Panc1 (cell line): ENCODE measurements at regions not wholly inside any gene's neighbourhood (a gene's known extent, or its start where the extent isn't known, plus 50 kb on each side); places are given as distances from the start of the nearest gene placed in this dataset.

Experiments used
- ATAC-seq: fragments of 200-7000 bp; cut with Tn5 transposase; 2 replicates; pipeline ENCODE4 v1.9.1; 2020; ENCODE audit warnings: mild to moderate bottlenecking, moderate library complexity
- BruUV-seq: library from RNA; stranded (reverse); fragments of 400-500 nt; replicated peaks from 2 replicates; lab custom pipeline; 2021; lab: Mats Ljungman, UMichigan
- CTCF ChIA-PET: fragments of 300-600 bp; sonication (Branson Sonifier 250); formaldehyde crosslinking; loops from one replicate; lab custom pipeline; 2022; ENCODE audit warnings: antibody characterized with exemption; lab: Charles Lee
- POLR2A ChIA-PET: fragments of 300-600 bp; sonication (Branson Sonifier 250); formaldehyde crosslinking; loops from one replicate; lab custom pipeline; 2022; ENCODE audit warnings: antibody characterized with exemption; lab: Charles Lee
- DNase-seq: peaks from one replicate; pipeline ENCODE4 v3.0.0-alpha.2; 2010; ENCODE audit warnings: low read depth, low spot score
- H3K27ac ChIP-seq: 2 replicates; pipeline ENCODE4 v1.5.1; 2011; ENCODE audit warnings: mild to moderate bottlenecking, low read length, inconsistent platforms
- H3K27me3 ChIP-seq: fragments of 200-500 bp; sonication (Bioruptor generic); 2 replicates; pipeline ENCODE4 v1.6.0; 2014; ENCODE audit warnings: low read length, inconsistent platforms; ENCODE audit not compliant: control insufficient read depth, insufficient read depth
- H3K36me3 ChIP-seq: fragments of 200-500 bp; sonication (Bioruptor generic); 2 replicates; pipeline ENCODE4 v1.5.1; 2014; ENCODE audit warnings: inconsistent platforms, mild to moderate bottlenecking, low read length, moderate library complexity; ENCODE audit not compliant: control insufficient read depth, insufficient read depth
- H3K4me1 ChIP-seq: 2 replicates; pipeline ENCODE4 v1.5.1; 2011; ENCODE audit warnings: inconsistent platforms, mild to moderate bottlenecking, low read length, moderate library complexity; ENCODE audit not compliant: control insufficient read depth, insufficient read depth
- H3K4me3 ChIP-seq, 2 experiments: 2 replicates each; pipeline ENCODE4 v1.5.1; 2011 to 2012; ENCODE audit warnings: low read depth in 2 of 2, low read length in 2 of 2, mild to moderate bottlenecking in 2 of 2, inconsistent platforms in 1 of 2, moderate library complexity in 1 of 2
- H3K9me3 ChIP-seq: fragments of 200-500 bp; sonication (Bioruptor generic); 2 replicates; pipeline ENCODE4 v1.5.1; 2014; ENCODE audit warnings: low read depth, mild to moderate bottlenecking, inconsistent platforms, low read length, moderate library complexity; ENCODE audit not compliant: control insufficient read depth, insufficient read depth
- POLR2AphosphoS5 ChIP-seq: IDR thresholded peaks from 2 replicates; pipeline ENCODE4 v1.6.1; 2012; ENCODE audit warnings: mild to moderate bottlenecking, low read depth, low read length, moderate library complexity
- SIN3A ChIP-seq: IDR thresholded peaks from 2 replicates; pipeline ENCODE4 v1.6.1; 2012; ENCODE audit warnings: low read depth, mild to moderate bottlenecking, low read length, moderate library complexity, borderline replicate concordance; ENCODE audit not compliant: insufficient read depth
- TCF7L2 ChIP-seq: IDR thresholded peaks from 2 replicates; pipeline ENCODE4 v1.6.1; 2011; ENCODE audit warnings: mild to moderate bottlenecking, low read depth, low read length, inconsistent platforms
- in situ Hi-C: cut with HindIII; loops from 2 replicates; pipeline ENCODE4 v1.10.0; 2016; ENCODE audit warnings: low sequenced_read_pairs, low pct_unique_long_range_greater_than_20kb
- intact Hi-C: fragments of 100-400 bp; cut with micrococcal nuclease; formaldehyde crosslinking; loops from one replicate; pipeline ENCODE4 v1.10.0; 2022; ENCODE audit not compliant: unreplicated experiment
- TF ChIP-seq, protein P1 (sequence below), 2 experiments: IDR thresholded peaks; 2 replicates each; pipeline ENCODE4 v1.6.1; 2011 to 2012; ENCODE audit warnings: low read depth in 2 of 2, control low read depth in 1 of 2, low read length in 1 of 2, mild to moderate bottlenecking in 1 of 2, moderate library complexity in 1 of 2; ENCODE audit not compliant: insufficient read depth in 1 of 2
- TF ChIP-seq, protein P2 (sequence below): fragments of 450-650 bp; IDR thresholded peaks from 2 replicates; pipeline ENCODE4 v1.5.1; 2017; ENCODE audit warnings: mild to moderate bottlenecking

DNA sequence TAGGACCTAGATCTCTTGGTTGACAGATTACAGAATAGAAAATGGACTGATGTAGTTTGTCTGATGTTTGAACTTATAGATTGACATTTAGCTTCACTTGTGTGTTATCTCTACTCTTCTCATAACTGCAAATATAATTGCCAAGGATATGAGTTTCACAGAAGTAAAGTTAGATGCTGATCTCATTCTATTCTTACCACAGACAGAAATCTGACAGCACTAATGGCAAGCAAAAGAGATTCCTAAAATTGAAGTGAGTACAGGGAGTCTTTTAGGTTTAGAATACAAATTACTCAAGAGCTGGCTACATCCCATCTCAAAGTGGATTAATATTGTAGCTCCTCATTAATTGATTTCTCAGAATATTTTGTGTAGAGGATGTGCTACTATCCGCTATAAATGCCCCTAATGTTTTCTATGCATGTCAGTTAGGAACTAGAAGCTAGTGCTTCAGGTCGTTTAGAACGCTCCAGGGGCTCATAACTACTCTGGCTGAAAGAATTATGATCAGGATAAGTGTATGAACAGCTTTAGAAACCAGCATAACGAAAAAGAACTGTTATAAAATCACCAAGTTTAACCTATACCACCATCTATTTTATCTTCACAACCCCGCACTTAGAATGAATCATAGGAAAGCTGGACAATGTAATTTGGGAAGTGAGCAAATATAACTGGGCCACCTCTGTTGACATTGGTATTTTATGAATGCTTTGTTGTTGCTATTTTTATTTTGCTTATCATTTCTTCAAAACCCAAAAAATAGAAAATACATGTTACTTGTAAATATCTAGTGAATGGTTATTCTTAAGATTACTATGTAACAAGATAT, 378.8 kb upstream of the REG3G start:
- ChIA-PET CTCF (no interaction called here), POLR2A (no interaction called here)
- H3K27ac ChIP-seq, result no peak overlapping the region
- no peaks in the 10 kb centered on the region for H3K27me3 ChIP-seq
- intact Hi-C loops (no loop called here), in situ Hi-C loops (no loop called here)
- ATAC-seq (no peak), DNase-seq (no peak)
- BruUV-seq, result no TSS peak
- no peak overlapping the region for H3K4me3 ChIP-seq
- TF ChIP-seq TCF7L2 (no peak), SIN3A (no peak), POLR2AphosphoS5 (no peak)
- TF ChIP-seq, protein P1, sequence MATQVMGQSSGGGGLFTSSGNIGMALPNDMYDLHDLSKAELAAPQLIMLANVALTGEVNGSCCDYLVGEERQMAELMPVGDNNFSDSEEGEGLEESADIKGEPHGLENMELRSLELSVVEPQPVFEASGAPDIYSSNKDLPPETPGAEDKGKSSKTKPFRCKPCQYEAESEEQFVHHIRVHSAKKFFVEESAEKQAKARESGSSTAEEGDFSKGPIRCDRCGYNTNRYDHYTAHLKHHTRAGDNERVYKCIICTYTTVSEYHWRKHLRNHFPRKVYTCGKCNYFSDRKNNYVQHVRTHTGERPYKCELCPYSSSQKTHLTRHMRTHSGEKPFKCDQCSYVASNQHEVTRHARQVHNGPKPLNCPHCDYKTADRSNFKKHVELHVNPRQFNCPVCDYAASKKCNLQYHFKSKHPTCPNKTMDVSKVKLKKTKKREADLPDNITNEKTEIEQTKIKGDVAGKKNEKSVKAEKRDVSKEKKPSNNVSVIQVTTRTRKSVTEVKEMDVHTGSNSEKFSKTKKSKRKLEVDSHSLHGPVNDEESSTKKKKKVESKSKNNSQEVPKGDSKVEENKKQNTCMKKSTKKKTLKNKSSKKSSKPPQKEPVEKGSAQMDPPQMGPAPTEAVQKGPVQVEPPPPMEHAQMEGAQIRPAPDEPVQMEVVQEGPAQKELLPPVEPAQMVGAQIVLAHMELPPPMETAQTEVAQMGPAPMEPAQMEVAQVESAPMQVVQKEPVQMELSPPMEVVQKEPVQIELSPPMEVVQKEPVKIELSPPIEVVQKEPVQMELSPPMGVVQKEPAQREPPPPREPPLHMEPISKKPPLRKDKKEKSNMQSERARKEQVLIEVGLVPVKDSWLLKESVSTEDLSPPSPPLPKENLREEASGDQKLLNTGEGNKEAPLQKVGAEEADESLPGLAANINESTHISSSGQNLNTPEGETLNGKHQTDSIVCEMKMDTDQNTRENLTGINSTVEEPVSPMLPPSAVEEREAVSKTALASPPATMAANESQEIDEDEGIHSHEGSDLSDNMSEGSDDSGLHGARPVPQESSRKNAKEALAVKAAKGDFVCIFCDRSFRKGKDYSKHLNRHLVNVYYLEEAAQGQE (IDR thresholded peaks at IDR 0.05; ENCODE audit: insufficient read depth in 1 of 2, low read depth in 2 of 2, low read length in 1 of 2), result no peak
- TF ChIP-seq, protein P2, sequence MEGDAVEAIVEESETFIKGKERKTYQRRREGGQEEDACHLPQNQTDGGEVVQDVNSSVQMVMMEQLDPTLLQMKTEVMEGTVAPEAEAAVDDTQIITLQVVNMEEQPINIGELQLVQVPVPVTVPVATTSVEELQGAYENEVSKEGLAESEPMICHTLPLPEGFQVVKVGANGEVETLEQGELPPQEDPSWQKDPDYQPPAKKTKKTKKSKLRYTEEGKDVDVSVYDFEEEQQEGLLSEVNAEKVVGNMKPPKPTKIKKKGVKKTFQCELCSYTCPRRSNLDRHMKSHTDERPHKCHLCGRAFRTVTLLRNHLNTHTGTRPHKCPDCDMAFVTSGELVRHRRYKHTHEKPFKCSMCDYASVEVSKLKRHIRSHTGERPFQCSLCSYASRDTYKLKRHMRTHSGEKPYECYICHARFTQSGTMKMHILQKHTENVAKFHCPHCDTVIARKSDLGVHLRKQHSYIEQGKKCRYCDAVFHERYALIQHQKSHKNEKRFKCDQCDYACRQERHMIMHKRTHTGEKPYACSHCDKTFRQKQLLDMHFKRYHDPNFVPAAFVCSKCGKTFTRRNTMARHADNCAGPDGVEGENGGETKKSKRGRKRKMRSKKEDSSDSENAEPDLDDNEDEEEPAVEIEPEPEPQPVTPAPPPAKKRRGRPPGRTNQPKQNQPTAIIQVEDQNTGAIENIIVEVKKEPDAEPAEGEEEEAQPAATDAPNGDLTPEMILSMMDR, result no peak
- no peaks in the 10 kb centered on the region for H3K9me3 ChIP-seq
- H3K36me3 ChIP-seq, result no peaks in the 10 kb centered on the region
- no peaks in the 10 kb centered on the region for H3K4me1 ChIP-seq

DNA sequence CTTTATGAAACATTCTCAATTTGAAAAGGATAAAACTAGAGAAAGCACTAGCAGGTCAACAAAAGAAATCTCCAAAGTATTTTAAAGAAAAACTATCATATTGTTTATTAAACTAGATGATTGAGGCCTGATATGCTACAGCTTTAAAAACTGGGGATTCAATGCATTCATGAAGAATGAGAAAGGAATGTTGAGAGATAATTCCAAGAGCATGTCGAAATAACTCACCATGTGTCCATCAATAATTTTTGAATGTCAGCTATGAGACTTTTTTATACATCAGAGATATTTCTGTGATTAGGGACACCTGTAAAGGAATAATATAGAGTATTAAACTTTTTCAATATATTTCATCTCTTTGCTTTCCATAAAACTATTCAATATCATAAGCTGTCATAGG, 376.9 kb upstream of the REG3G start:
- no peaks in the 10 kb centered on the region for H3K9me3 ChIP-seq
- ATAC-seq, result no peak
- CTCF ChIA-PET, result no interaction called here
- no peaks in the 10 kb centered on the region for H3K36me3 ChIP-seq
- POLR2A ChIA-PET, result no interaction called here
- TF ChIP-seq, protein P2, result no peak
- TF ChIP-seq TCF7L2, result no peak
- TF ChIP-seq, protein P1 (IDR thresholded peaks at IDR 0.05; ENCODE audit: insufficient read depth in 1 of 2, low read depth in 2 of 2, low read length in 1 of 2), result no peak
- no peak for TF ChIP-seq SIN3A
- TF ChIP-seq POLR2AphosphoS5, result no peak
- intact Hi-C loops (no loop called here), in situ Hi-C loops (no loop called here)
- DNase-seq, result no peak
- no TSS peak for BruUV-seq
- H3K27me3 ChIP-seq, result no peaks in the 10 kb centered on the region
- H3K4me3 ChIP-seq, result no peak overlapping the region
- H3K27ac ChIP-seq, result no peak overlapping the region
- no peaks in the 10 kb centered on the region for H3K4me1 ChIP-seq
